ENCODE measurements at regions not wholly inside any gene's neighbourhood (a gene's known extent, or its start where the extent isn't known, plus 50 kb on each side); places are given as distances from the start of the nearest gene placed in this dataset.
A peak's percentile ranks its signal among the peaks of the same experiment; 100 is the strongest.

- no peak for DNase-seq (ENCODE audit: extremely low read depth, insufficient read length)
- H3K36me3 ChIP-seq (ENCODE audit: control insufficient read depth, insufficient read depth, low read length), result no peaks in the 10 kb centered on the region
- no peaks in the 10 kb centered on the region for H3K27me3 ChIP-seq (replicated peaks; ENCODE audit: control insufficient read depth, insufficient read depth, low read length)
- H3K4me3 ChIP-seq (replicated peaks; ENCODE audit: low read depth, low read length), result peak overlapping the region; percentile 34
- no peak for TF ChIP-seq CTCF (IDR thresholded peaks at IDR 0.05; ENCODE audit: insufficient read depth, low read length, poor library complexity, severe bottlenecking)
Measured at GRCh38 chr19:21604951-21605476, 99.6 kb downstream of the ZNF429 start.

All from GM06990 (cell line).